Stimulated activated naive B cell treated with anti-CD40 and anti-IgM and Interleukin-4, amounts not matched to agents 10 μg/mL and 1 μg/mL and 100 μg/mL, for 72 hours (primary cell): ENCODE measurements at regions not wholly inside any gene's neighbourhood (a gene's known extent, or its start where the extent isn't known, plus 50 kb on each side); places are given as distances from the start of the nearest gene placed in this dataset.
"Not testable (repeated sequence)": the region's sequence is repeated elsewhere in the genome, so short reads cannot be mapped to it uniquely, and the experiment has no call there.

Experiments
- ATAC-seq, 2 donors: fragments of 150-1000 bp; cut with Tn5 transposase; replicated peaks; 2 replicates each; pipeline ENCODE4 v1.10.0; 2021; ENCODE audit warnings: moderate library complexity in 1 of 2
- DNase-seq: peaks from one replicate; pipeline ENCODE4 v3.0.0; 2021
- H3K27ac Mint-ChIP-seq: one replicate; pipeline ENCODE4 v1.8.0; 2022; ENCODE audit warnings: mild to moderate bottlenecking, mixed read lengths
- H3K27me3 Mint-ChIP-seq, 2 donors: one replicate each; pipeline ENCODE4 v1.8.0; 2022; ENCODE audit warnings: mixed read lengths in 2 of 2
- H3K36me3 Mint-ChIP-seq, 2 donors: one replicate each; pipeline ENCODE4 v1.8.0; 2022; ENCODE audit warnings: mixed read lengths in 2 of 2, mild to moderate bottlenecking in 1 of 2
- H3K4me1 Mint-ChIP-seq, 2 donors: one replicate each; pipeline ENCODE4 v1.8.0; 2022; ENCODE audit warnings: mixed read lengths in 2 of 2, mild to moderate bottlenecking in 1 of 2
- H3K4me3 Mint-ChIP-seq, 2 donors: one replicate each; pipeline ENCODE4 v1.8.0; 2022; ENCODE audit warnings: mild to moderate bottlenecking in 2 of 2, mixed read lengths in 2 of 2, moderate library complexity in 1 of 2
- H3K9me3 Mint-ChIP-seq, 2 donors: one replicate each; pipeline ENCODE4 v1.8.0; 2022; ENCODE audit warnings: mixed read lengths in 2 of 2, mild to moderate bottlenecking in 1 of 2

- Mint-ChIP-seq H3K27me3 (no peaks in the 10 kb centered on the region), H3K27ac (no peak overlapping the region), H3K4me3 (no peak overlapping the region), H3K9me3 (no peaks in the 10 kb centered on the region), H3K4me1 (no peaks in the 10 kb centered on the region), H3K36me3 (no peaks in the 10 kb centered on the region)
- ATAC-seq (no peak), DNase-seq (no peak)
These were observed 156.0 kb upstream of the L3MBTL4 start for GRCh38 chr18:6570581-6571238.

GRCh38 chr18:6571239-6571602 is 156.5 kb upstream of the L3MBTL4 start:
- Mint-ChIP-seq H3K9me3 (peaks cover 0 to 2% of the 10 kb centered on the region in 2 donors), H3K27me3 (no peaks in the 10 kb centered on the region), H3K36me3 (no peaks in the 10 kb centered on the region), H3K27ac (no peak overlapping the region), H3K4me1 (no peaks in the 10 kb centered on the region), H3K4me3 (no peak overlapping the region)
- ATAC-seq: no peak
- no peak for DNase-seq

GRCh38 chr18:6572192-6572591 is 157.3 kb upstream of the ARHGAP28 start:
- H3K27me3 Mint-ChIP-seq, H3K27ac Mint-ChIP-seq, H3K4me1 Mint-ChIP-seq, ATAC-seq, H3K36me3 Mint-ChIP-seq, H3K9me3 Mint-ChIP-seq, DNase-seq, H3K4me3 Mint-ChIP-seq: not testable (repeated sequence)

GRCh38 chr18:6574631-6575030 is 154.9 kb upstream of the ARHGAP28 start:
- no peaks in the 10 kb centered on the region for H3K27me3 Mint-ChIP-seq
- no peak overlapping the region for H3K4me3 Mint-ChIP-seq
- H3K27ac Mint-ChIP-seq: no peak overlapping the region
- DNase-seq (no peak), ATAC-seq (no peak)
- no peaks in the 10 kb centered on the region for H3K36me3 Mint-ChIP-seq
- H3K4me1 Mint-ChIP-seq: no peaks in the 10 kb centered on the region
- peaks cover 0 to 2% of the 10 kb centered on the region in 2 donors for H3K9me3 Mint-ChIP-seq

- H3K27ac Mint-ChIP-seq: no peak overlapping the region
- no peaks in the 10 kb centered on the region for H3K4me1 Mint-ChIP-seq
- H3K4me3 Mint-ChIP-seq: no peak overlapping the region
- no peaks in the 10 kb centered on the region for H3K36me3 Mint-ChIP-seq
- H3K27me3 Mint-ChIP-seq: no peaks in the 10 kb centered on the region
- DNase-seq: no peak
- ATAC-seq: no peak
- peaks cover 0 to 2% of the 10 kb centered on the region in 2 donors for H3K9me3 Mint-ChIP-seq
These were observed 153.6 kb upstream of the ARHGAP28 start for GRCh38 chr18:6575908-6576307.

GRCh38 chr18:6576718-6577375 is 152.7 kb upstream of the ARHGAP28 start:
- ATAC-seq (no peak), DNase-seq (no peak)
- peaks cover 5 to 7% of the 10 kb centered on the region in 2 donors for H3K27me3 Mint-ChIP-seq
- H3K4me3 Mint-ChIP-seq: no peak overlapping the region
- H3K9me3 Mint-ChIP-seq: peaks cover 0 to 2% of the 10 kb centered on the region in 2 donors
- H3K36me3 Mint-ChIP-seq: no peaks in the 10 kb centered on the region
- no peak overlapping the region for H3K27ac Mint-ChIP-seq
- no peaks in the 10 kb centered on the region for H3K4me1 Mint-ChIP-seq

- Mint-ChIP-seq H3K27me3 (peaks cover 6 to 12% of the 10 kb centered on the region in 2 donors), H3K4me1 (no peaks in the 10 kb centered on the region), H3K4me3 (no peak overlapping the region), H3K27ac (no peak overlapping the region), H3K9me3 (peaks cover 2 to 3% of the 10 kb centered on the region in 2 donors), H3K36me3 (no peaks in the 10 kb centered on the region)
- DNase-seq: no peak
- ATAC-seq: no peak
These were observed 150.8 kb upstream of the ARHGAP28 start for GRCh38 chr18:6578686-6579085.

GRCh38 chr18:6579486-6579885 is 150.0 kb upstream of the ARHGAP28 start:
- DNase-seq (no peak), ATAC-seq (no peak)
- H3K4me3 Mint-ChIP-seq: no peak overlapping the region
- no peaks in the 10 kb centered on the region for H3K4me1 Mint-ChIP-seq
- H3K27ac Mint-ChIP-seq: no peak overlapping the region
- H3K27me3 Mint-ChIP-seq: peaks cover 6 to 12% of the 10 kb centered on the region in 2 donors
- H3K9me3 Mint-ChIP-seq: peaks cover 6 to 8% of the 10 kb centered on the region in 2 donors
- H3K36me3 Mint-ChIP-seq: no peaks in the 10 kb centered on the region

- H3K36me3 Mint-ChIP-seq: no peaks in the 10 kb centered on the region
- H3K27ac Mint-ChIP-seq: no peak overlapping the region
- H3K27me3 Mint-ChIP-seq: peaks cover 6 to 12% of the 10 kb centered on the region in 2 donors
- no peaks in the 10 kb centered on the region for H3K4me1 Mint-ChIP-seq
- peaks cover 8% of the 10 kb centered on the region in 2 donors for H3K9me3 Mint-ChIP-seq
- no peak for ATAC-seq
- no peak for DNase-seq
- H3K4me3 Mint-ChIP-seq: no peak overlapping the region
These were observed 149.1 kb upstream of the ARHGAP28 start for GRCh38 chr18:6580401-6580800.

- ATAC-seq (no peak), DNase-seq (no peak)
- Mint-ChIP-seq H3K9me3 (peaks cover 8 to 10% of the 10 kb centered on the region in 2 donors), H3K4me1 (no peaks in the 10 kb centered on the region), H3K27ac (no peak overlapping the region), H3K27me3 (no peaks in the 10 kb centered on the region), H3K36me3 (no peaks in the 10 kb centered on the region), H3K4me3 (no peak overlapping the region)
These were observed 139.6 kb upstream of the ARHGAP28 start for GRCh38 chr18:6589923-6590322.

- Mint-ChIP-seq H3K27me3 (no peaks in the 10 kb centered on the region), H3K4me1 (no peaks in the 10 kb centered on the region), H3K27ac (no peak overlapping the region), H3K4me3 (no peak overlapping the region), H3K36me3 (no peaks in the 10 kb centered on the region), H3K9me3 (peaks cover 8 to 10% of the 10 kb centered on the region in 2 donors)
- DNase-seq (no peak), ATAC-seq (no peak)
These were observed 139.2 kb upstream of the ARHGAP28 start for GRCh38 chr18:6590326-6590725.

GRCh38 chr18:6591491-6591890 is 138.0 kb upstream of the ARHGAP28 start:
- Mint-ChIP-seq H3K4me3 (no peak overlapping the region), H3K27me3 (no peaks in the 10 kb centered on the region), H3K36me3 (no peaks in the 10 kb centered on the region), H3K9me3 (peaks cover 6 to 8% of the 10 kb centered on the region in 2 donors), H3K4me1 (no peaks in the 10 kb centered on the region), H3K27ac (no peak overlapping the region)
- ATAC-seq: no peak
- DNase-seq: no peak

- Mint-ChIP-seq H3K9me3 (peaks cover 5 to 8% of the 10 kb centered on the region in 2 donors), H3K4me1 (no peaks in the 10 kb centered on the region), H3K27ac (no peak overlapping the region), H3K4me3 (no peak overlapping the region), H3K27me3 (no peaks in the 10 kb centered on the region), H3K36me3 (no peaks in the 10 kb centered on the region)
- no peak for DNase-seq
- ATAC-seq: no peak
These were observed 137.0 kb upstream of the ARHGAP28 start for GRCh38 chr18:6592522-6592921.

- H3K27me3 Mint-ChIP-seq: no peaks in the 10 kb centered on the region
- H3K4me1 Mint-ChIP-seq: no peaks in the 10 kb centered on the region
- no peak for ATAC-seq
- H3K27ac Mint-ChIP-seq: no peak overlapping the region
- no peak for DNase-seq
- no peaks in the 10 kb centered on the region for H3K36me3 Mint-ChIP-seq
- no peak overlapping the region for H3K4me3 Mint-ChIP-seq
- H3K9me3 Mint-ChIP-seq: peaks cover 5 to 8% of the 10 kb centered on the region in 2 donors
These were observed 136.2 kb upstream of the ARHGAP28 start for GRCh38 chr18:6593142-6593885.

- no peak overlapping the region for H3K4me3 Mint-ChIP-seq
- H3K27ac Mint-ChIP-seq: no peak overlapping the region
- H3K36me3 Mint-ChIP-seq: no peaks in the 10 kb centered on the region
- ATAC-seq: no peak
- DNase-seq: no peak
- H3K9me3 Mint-ChIP-seq: peaks cover 5 to 8% of the 10 kb centered on the region in 2 donors
- H3K4me1 Mint-ChIP-seq: no peaks in the 10 kb centered on the region
- no peaks in the 10 kb centered on the region for H3K27me3 Mint-ChIP-seq
These were observed 133.8 kb upstream of the ARHGAP28 start for GRCh38 chr18:6595666-6596065.
